ENCODE measurements at regions not wholly inside any gene's neighbourhood (a gene's known extent, or its start where the extent isn't known, plus 50 kb on each side); places are given as distances from the start of the nearest gene placed in this dataset.

DNA sequence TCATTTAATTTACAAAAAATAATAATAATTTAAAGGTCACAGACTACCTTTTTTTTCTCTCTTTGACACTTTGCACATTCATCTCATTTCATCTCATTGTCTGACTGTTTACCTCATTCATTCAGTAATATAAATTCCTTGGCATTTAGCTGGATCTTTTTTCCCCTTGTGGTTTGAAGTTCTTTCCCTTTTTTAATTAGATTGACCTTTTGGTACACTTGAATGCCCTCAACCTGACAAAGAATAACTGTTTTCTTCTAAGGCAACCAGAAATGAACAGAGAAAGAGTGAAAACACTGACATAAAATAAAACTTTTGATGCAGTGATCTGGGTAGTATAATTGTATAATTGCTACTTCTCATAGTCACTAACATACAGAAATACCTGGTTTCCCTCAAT lies 774.9 kb upstream of the NOVA1 start:
- TF ChIP-seq, protein P1, sequence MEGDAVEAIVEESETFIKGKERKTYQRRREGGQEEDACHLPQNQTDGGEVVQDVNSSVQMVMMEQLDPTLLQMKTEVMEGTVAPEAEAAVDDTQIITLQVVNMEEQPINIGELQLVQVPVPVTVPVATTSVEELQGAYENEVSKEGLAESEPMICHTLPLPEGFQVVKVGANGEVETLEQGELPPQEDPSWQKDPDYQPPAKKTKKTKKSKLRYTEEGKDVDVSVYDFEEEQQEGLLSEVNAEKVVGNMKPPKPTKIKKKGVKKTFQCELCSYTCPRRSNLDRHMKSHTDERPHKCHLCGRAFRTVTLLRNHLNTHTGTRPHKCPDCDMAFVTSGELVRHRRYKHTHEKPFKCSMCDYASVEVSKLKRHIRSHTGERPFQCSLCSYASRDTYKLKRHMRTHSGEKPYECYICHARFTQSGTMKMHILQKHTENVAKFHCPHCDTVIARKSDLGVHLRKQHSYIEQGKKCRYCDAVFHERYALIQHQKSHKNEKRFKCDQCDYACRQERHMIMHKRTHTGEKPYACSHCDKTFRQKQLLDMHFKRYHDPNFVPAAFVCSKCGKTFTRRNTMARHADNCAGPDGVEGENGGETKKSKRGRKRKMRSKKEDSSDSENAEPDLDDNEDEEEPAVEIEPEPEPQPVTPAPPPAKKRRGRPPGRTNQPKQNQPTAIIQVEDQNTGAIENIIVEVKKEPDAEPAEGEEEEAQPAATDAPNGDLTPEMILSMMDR (optimal IDR thresholded peaks at IDR 0.05 in 1 of 3, IDR thresholded peaks at IDR 0.05 in 1 of 3, conservative IDR thresholded peaks at IDR 0.05 in 1 of 3; ENCODE audit: extremely low read depth in 1 of 3, insufficient read depth in 2 of 3, low read length in 3 of 3) = no peak
- no peak for TF ChIP-seq EZH2 (IDR thresholded peaks at IDR 0.05; ENCODE audit: low read length)

Data from keratinocyte (primary cell).